H1 (cell line): ENCODE measurements at regions not wholly inside any gene's neighbourhood (a gene's known extent, or its start where the extent isn't known, plus 50 kb on each side); places are given as distances from the start of the nearest gene placed in this dataset.

ENCODE experiments used
- CREB1 ChIP-seq: IDR thresholded peaks from 2 replicates; pipeline ENCODE4 v1.6.1; 2012; ENCODE audit warnings: inconsistent platforms
- EGR1 ChIP-seq: IDR thresholded peaks from 2 replicates; pipeline ENCODE4 v1.6.1; 2011; ENCODE audit warnings: low read depth, low read length, borderline replicate concordance
- KDM5A ChIP-seq: fragments of 200-600 bp; IDR thresholded peaks from 2 replicates; pipeline ENCODE4 v1.7.1; 2012; ENCODE audit warnings: mild to moderate bottlenecking, low read length, inconsistent platforms, mixed read lengths
- POLR2AphosphoS5 ChIP-seq: IDR thresholded peaks from 2 replicates; pipeline ENCODE4 v1.6.1; 2011; ENCODE audit warnings: low read depth, low read length
- RAD21 ChIP-seq, 2 experiments: IDR thresholded peaks in 1 of 2; conservative IDR thresholded peaks in 1 of 2; 2 replicates each; pipeline ENCODE4 v1.6.1; 2011; ENCODE audit warnings: low read depth in 2 of 2, low read length in 2 of 2, improper control_type of control experiment in 1 of 2, inconsistent platforms in 1 of 2, mild to moderate bottlenecking in 1 of 2, moderate library complexity in 1 of 2
- RXRA ChIP-seq: IDR thresholded peaks from 2 replicates; pipeline ENCODE4 v1.6.1; 2011; ENCODE audit warnings: low read depth, mild to moderate bottlenecking, low read length, moderate library complexity; ENCODE audit not compliant: insufficient read depth
- SP4 ChIP-seq: IDR thresholded peaks from 2 replicates; pipeline ENCODE4 v1.6.1; 2012; ENCODE audit warnings: low read length, inconsistent platforms
- SRF ChIP-seq: IDR thresholded peaks from 2 replicates; pipeline ENCODE4 v1.6.1; 2011; ENCODE audit warnings: mild to moderate bottlenecking, low read depth, low read length, moderate library complexity
- TF ChIP-seq, protein P1 (sequence below): IDR thresholded peaks from 2 replicates; pipeline ENCODE4 v1.6.1; 2012; ENCODE audit warnings: inconsistent platforms

DNA sequence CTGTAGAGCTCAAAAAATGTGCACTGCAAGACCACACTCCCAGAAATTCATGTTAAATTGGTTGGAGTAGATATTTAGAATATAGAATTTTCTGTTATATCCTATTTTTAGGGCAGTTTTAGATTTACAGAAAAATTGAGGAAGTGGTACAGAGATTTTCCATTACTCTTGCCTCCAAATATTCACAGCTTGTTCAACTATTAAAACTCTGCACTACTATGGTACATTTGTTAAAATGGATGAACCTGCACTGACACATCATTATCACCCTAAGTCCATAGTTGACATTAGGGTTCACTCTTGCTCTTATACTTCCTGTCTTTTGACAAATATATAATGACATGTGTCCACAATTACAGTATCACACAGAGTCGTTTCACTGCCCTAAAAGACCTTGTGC lies 1724.5 kb downstream of the C4orf33 start (continued):
- TF ChIP-seq EGR1 (no peak), POLR2AphosphoS5 (no peak), CREB1 (no peak), SP4 (no peak), RAD21 (IDR thresholded peaks at IDR 0.05 in 1 of 2, conservative IDR thresholded peaks at IDR 0.05 in 1 of 2; ENCODE audit: low read depth in 2 of 2, low read length in 2 of 2) (no peak), KDM5A (no peak), SRF (no peak), RXRA (no peak)
- TF ChIP-seq, protein P1, sequence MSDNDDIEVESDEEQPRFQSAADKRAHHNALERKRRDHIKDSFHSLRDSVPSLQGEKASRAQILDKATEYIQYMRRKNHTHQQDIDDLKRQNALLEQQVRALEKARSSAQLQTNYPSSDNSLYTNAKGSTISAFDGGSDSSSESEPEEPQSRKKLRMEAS = no peak
